ENCODE measurements at regions not wholly inside any gene's neighbourhood (a gene's known extent, or its start where the extent isn't known, plus 50 kb on each side); places are given as distances from the start of the nearest gene placed in this dataset.

DNA sequence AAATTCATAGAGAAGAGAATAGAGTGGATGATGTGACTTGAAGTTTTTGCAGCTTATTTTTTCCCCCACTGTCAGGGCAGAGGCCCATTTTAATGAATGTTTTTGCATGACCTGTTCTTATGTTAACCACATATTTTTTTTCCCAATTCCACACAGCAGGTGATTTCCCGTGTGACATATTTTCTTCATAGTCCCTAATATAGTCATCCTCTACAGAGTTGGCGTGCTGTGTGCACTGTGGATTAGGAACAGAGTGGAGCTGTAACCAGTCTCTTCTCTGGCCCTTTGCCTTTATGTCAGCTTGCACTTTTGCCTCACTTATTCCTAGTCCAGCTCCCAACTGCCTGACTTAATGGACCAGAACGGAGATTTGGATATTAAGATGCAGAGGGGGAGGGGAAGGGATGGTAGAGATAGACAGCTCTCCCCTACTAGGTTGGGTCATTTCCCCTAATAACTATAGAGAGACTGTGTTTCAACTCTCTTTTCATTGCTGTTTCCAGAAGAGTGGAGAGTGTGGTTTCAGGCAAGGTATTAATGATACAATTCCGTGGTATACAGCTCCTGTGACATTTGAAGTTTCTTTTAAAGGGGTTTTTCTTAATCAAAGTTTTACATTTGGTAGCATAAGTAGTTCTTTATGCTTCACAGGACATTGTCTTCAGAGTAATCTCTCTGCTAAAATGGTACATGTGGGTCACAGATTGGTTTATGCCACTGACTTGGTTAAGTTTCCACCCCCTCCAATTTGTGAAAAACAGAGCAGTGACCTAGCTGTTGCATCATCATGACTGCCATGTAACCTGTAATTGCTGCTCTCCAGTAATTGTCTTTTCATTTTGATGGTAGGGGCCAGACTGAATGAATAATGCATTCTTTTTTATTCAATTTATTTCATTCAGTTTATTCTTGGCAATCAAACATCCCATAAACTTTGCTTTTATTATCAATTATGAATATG lies 161.3 kb downstream of the HAUS1 start:
- Histone ChIP-seq H3K4me1 (ENCODE audit: control insufficient read depth, extremely low read depth, insufficient read depth, low read length) (no peaks in the 10 kb centered on the region), H2AFZ (ENCODE audit: low read depth, low read length) (no peak overlapping the region), H3K9me3 (replicated peaks; ENCODE audit: control insufficient read depth, insufficient read depth, low read length) (no peaks in the 10 kb centered on the region), H4K20me1 (replicated peaks; ENCODE audit: control insufficient read depth, extremely low read depth, insufficient read depth, low read length) (no peaks in the 10 kb centered on the region), H3K36me3 (ENCODE audit: control insufficient read depth in 2 of 2, extremely low read depth in 1 of 2, insufficient read depth in 2 of 2, low read length in 2 of 2) (peaks cover 2 to 3% of the 10 kb centered on the region in 2 experiments), H3K27me3 (ENCODE audit: control insufficient read depth in 2 of 2, insufficient read depth in 2 of 2, low read length in 2 of 2) (no peaks in the 10 kb centered on the region), H3K9ac (replicated peaks; ENCODE audit: extremely low read depth, insufficient read depth, low read length) (no peak overlapping the region), H3K4me2 (ENCODE audit: insufficient read depth, low read length) (no peak overlapping the region), H3K9me1 (replicated peaks; ENCODE audit: control insufficient read depth, extremely low read depth, insufficient read depth, low read length) (peaks cover 2% of the 10 kb centered on the region), H3K79me2 (ENCODE audit: control insufficient read depth, insufficient read depth, low read length) (peaks cover 2% of the 10 kb centered on the region), H3K27ac (ENCODE audit: insufficient read depth, low read depth, low read length) (no peak overlapping the region), H3K4me3 (replicated peaks in 1 of 3; ENCODE audit: insufficient read depth in 1 of 3, low read depth in 1 of 3, low read length in 3 of 3) (no peak overlapping the region)
- intact Hi-C loops (cut with micrococcal nuclease) = no loop called here
- ChIA-PET CTCF (interaction anchor here (1.1 to 1.7 kb wide), 2 partner anchors 15 to 393 kb away, joined by 3 to 5 read pairs; no protein-coding TSS in a partner anchor), POLR2A (interaction anchor here (0.6 kb wide), 1 partner anchor 506 kb away, joined by 3 read pairs; no protein-coding TSS in a partner anchor)
- BruUV-seq (replicated peaks) = no TSS peak
- dilution Hi-C loops (cut with MboI; ENCODE audit: extremely low pct_ligation_motif_present, low sequenced_read_pairs) = no loop called here
- TF ChIP-seq MYC (IDR thresholded peaks at IDR 0.05; ENCODE audit: low read depth, low read length) = no peak
- TF ChIP-seq POLR2A (IDR thresholded peaks at IDR 0.05; ENCODE audit: low read depth, low read length) = no peak
- TF ChIP-seq POLR2AphosphoS5 (IDR thresholded peaks at IDR 0.05; ENCODE audit: insufficient read depth, low read depth, low read length) = no peak
- no peak for TF ChIP-seq GATA2 (IDR thresholded peaks at IDR 0.05; ENCODE audit: insufficient read depth, insufficient read length, low read depth, low read length)
- TF ChIP-seq EZH2 (IDR thresholded peaks at IDR 0.05; ENCODE audit: borderline replicate concordance, low read depth, low read length, severe bottlenecking) = no peak
- TF ChIP-seq, protein P1, sequence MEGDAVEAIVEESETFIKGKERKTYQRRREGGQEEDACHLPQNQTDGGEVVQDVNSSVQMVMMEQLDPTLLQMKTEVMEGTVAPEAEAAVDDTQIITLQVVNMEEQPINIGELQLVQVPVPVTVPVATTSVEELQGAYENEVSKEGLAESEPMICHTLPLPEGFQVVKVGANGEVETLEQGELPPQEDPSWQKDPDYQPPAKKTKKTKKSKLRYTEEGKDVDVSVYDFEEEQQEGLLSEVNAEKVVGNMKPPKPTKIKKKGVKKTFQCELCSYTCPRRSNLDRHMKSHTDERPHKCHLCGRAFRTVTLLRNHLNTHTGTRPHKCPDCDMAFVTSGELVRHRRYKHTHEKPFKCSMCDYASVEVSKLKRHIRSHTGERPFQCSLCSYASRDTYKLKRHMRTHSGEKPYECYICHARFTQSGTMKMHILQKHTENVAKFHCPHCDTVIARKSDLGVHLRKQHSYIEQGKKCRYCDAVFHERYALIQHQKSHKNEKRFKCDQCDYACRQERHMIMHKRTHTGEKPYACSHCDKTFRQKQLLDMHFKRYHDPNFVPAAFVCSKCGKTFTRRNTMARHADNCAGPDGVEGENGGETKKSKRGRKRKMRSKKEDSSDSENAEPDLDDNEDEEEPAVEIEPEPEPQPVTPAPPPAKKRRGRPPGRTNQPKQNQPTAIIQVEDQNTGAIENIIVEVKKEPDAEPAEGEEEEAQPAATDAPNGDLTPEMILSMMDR (IDR thresholded peaks at IDR 0.05; ENCODE audit: extremely low read depth in 1 of 2, insufficient read depth in 1 of 2, low read depth in 1 of 2, low read length in 2 of 2) = no peak
- DNase-seq (ENCODE audit: low read depth, low spot score) (no peak), FAIRE-seq (no peak)
